ENCODE measurements at regions not wholly inside any gene's neighbourhood (a gene's known extent, or its start where the extent isn't known, plus 50 kb on each side); places are given as distances from the start of the nearest gene placed in this dataset.
"Not testable (repeated sequence)": the region's sequence is repeated elsewhere in the genome, so short reads cannot be mapped to it uniquely, and the experiment has no call there.

DNA sequence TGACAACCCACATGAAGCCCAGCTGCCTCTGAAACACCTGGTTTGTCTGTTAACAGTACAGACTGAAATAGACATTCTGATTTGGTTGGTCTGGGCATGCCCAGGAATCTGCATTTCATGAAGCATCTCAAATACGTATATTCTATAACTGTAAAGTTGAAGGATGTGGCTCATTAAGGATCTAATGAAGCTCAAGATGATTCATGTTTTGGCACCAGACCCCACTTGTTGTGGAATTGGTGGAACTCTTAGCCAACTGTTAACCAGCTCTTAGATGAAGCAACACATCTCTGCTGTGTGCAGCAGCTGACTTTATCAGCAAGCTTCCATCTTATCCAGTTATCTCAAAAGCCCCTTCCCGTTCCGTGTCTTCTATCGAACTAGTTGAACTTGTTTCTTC, 232.2 kb downstream of the INSC start:
- DNase-seq (no peak), FAIRE-seq (no peak)
- Histone ChIP-seq H3K9me3 (ENCODE audit: control insufficient read depth in 2 of 3, insufficient read depth in 1 of 3, low read length in 3 of 3) (no peaks in the 10 kb centered on the region), H3K36me3 (ENCODE audit: control insufficient read depth in 2 of 3, insufficient read depth in 3 of 3, low read length in 3 of 3) (no peaks in the 10 kb centered on the region), H3K4me1 (ENCODE audit: control insufficient read depth in 2 of 3, insufficient read depth in 2 of 3, low read depth in 1 of 3, low read length in 3 of 3) (no peaks in the 10 kb centered on the region), H3K27me3 (ENCODE audit: control insufficient read depth, insufficient read depth, low read length) (no peaks in the 10 kb centered on the region), H3K4me3 (ENCODE audit: low read length in 3 of 3) (no peak overlapping the region), H3K9ac (ENCODE audit: low read length in 3 of 3) (no peak overlapping the region), H3K27ac (ENCODE audit: low read depth in 2 of 2, low read length in 2 of 2) (no peak overlapping the region)
- intact Hi-C loops (cut with DNase I): no loop called here
- no peak for TF ChIP-seq CTCF (IDR thresholded peaks at IDR 0.05; ENCODE audit: borderline replicate concordance, extremely low read depth, insufficient read depth)

GRCh38 chr11:15347969-15348734, 233.4 kb downstream of the INSC start:
- TF ChIP-seq CTCF (IDR thresholded peaks at IDR 0.05; ENCODE audit: borderline replicate concordance, extremely low read depth, insufficient read depth): no peak
- intact Hi-C loops (cut with DNase I): no loop called here
- DNase-seq: no peak
- Histone ChIP-seq H3K27me3 (ENCODE audit: control insufficient read depth, insufficient read depth, low read length) (no peaks in the 10 kb centered on the region), H3K4me1 (ENCODE audit: control insufficient read depth in 2 of 3, insufficient read depth in 2 of 3, low read depth in 1 of 3, low read length in 3 of 3) (no peaks in the 10 kb centered on the region), H3K4me3 (ENCODE audit: low read length in 3 of 3) (no peak overlapping the region), H3K9ac (ENCODE audit: low read length in 3 of 3) (no peak overlapping the region), H3K36me3 (ENCODE audit: control insufficient read depth in 2 of 3, insufficient read depth in 3 of 3, low read length in 3 of 3) (no peaks in the 10 kb centered on the region), H3K9me3 (ENCODE audit: control insufficient read depth in 2 of 3, insufficient read depth in 1 of 3, low read length in 3 of 3) (no peaks in the 10 kb centered on the region), H3K27ac (ENCODE audit: low read depth in 2 of 2, low read length in 2 of 2) (no peak overlapping the region)
- FAIRE-seq: no peak

- Histone ChIP-seq H3K27ac (ENCODE audit: low read depth in 2 of 2, low read length in 2 of 2) (no peak overlapping the region), H3K36me3 (ENCODE audit: control insufficient read depth in 2 of 3, insufficient read depth in 3 of 3, low read length in 3 of 3) (no peaks in the 10 kb centered on the region), H3K9ac (ENCODE audit: low read length in 3 of 3) (no peak overlapping the region), H3K4me1 (ENCODE audit: control insufficient read depth in 2 of 3, insufficient read depth in 2 of 3, low read depth in 1 of 3, low read length in 3 of 3) (no peaks in the 10 kb centered on the region), H3K9me3 (ENCODE audit: control insufficient read depth in 2 of 3, insufficient read depth in 1 of 3, low read length in 3 of 3) (no peaks in the 10 kb centered on the region), H3K4me3 (ENCODE audit: low read length in 3 of 3) (no peak overlapping the region), H3K27me3 (ENCODE audit: control insufficient read depth, insufficient read depth, low read length) (no peaks in the 10 kb centered on the region)
- DNase-seq (no peak), FAIRE-seq (no peak)
- intact Hi-C loops (cut with DNase I): no loop called here
- TF ChIP-seq CTCF (IDR thresholded peaks at IDR 0.05; ENCODE audit: borderline replicate concordance, extremely low read depth, insufficient read depth): no peak
Measured at GRCh38 chr11:15349413-15349812, 234.7 kb downstream of the INSC start.

- Histone ChIP-seq H3K27ac (ENCODE audit: low read depth in 2 of 2, low read length in 2 of 2) (no peak overlapping the region), H3K27me3 (ENCODE audit: control insufficient read depth, insufficient read depth, low read length) (no peaks in the 10 kb centered on the region), H3K9ac (ENCODE audit: low read length in 3 of 3) (no peak overlapping the region), H3K36me3 (ENCODE audit: control insufficient read depth in 2 of 3, insufficient read depth in 3 of 3, low read length in 3 of 3) (no peaks in the 10 kb centered on the region), H3K9me3 (ENCODE audit: control insufficient read depth in 2 of 3, insufficient read depth in 1 of 3, low read length in 3 of 3) (no peaks in the 10 kb centered on the region), H3K4me3 (ENCODE audit: low read length in 3 of 3) (no peak overlapping the region), H3K4me1 (ENCODE audit: control insufficient read depth in 2 of 3, insufficient read depth in 2 of 3, low read depth in 1 of 3, low read length in 3 of 3) (no peaks in the 10 kb centered on the region)
- DNase-seq (no peak), FAIRE-seq (no peak)
- intact Hi-C loops (cut with DNase I): no loop called here
- TF ChIP-seq CTCF (IDR thresholded peaks at IDR 0.05; ENCODE audit: borderline replicate concordance, extremely low read depth, insufficient read depth): no peak
Measured at GRCh38 chr11:15361316-15361715, 246.6 kb downstream of the INSC start.

GRCh38 chr11:15365286-15365685, 250.6 kb downstream of the INSC start:
- H3K9me3 ChIP-seq (ENCODE audit: control insufficient read depth in 2 of 3, insufficient read depth in 1 of 3, low read length in 3 of 3); H3K27ac ChIP-seq (ENCODE audit: low read depth in 2 of 2, low read length in 2 of 2); FAIRE-seq; H3K36me3 ChIP-seq (ENCODE audit: control insufficient read depth in 2 of 3, insufficient read depth in 3 of 3, low read length in 3 of 3); H3K4me1 ChIP-seq (ENCODE audit: control insufficient read depth in 2 of 3, insufficient read depth in 2 of 3, low read depth in 1 of 3, low read length in 3 of 3); intact Hi-C loops (cut with DNase I); DNase-seq; H3K27me3 ChIP-seq (ENCODE audit: control insufficient read depth, insufficient read depth, low read length); H3K9ac ChIP-seq (ENCODE audit: low read length in 3 of 3); H3K4me3 ChIP-seq (ENCODE audit: low read length in 3 of 3): not testable (repeated sequence)
